HG02884 (cell line): ENCODE measurements at regions not wholly inside any gene's neighbourhood (a gene's known extent, or its start where the extent isn't known, plus 50 kb on each side); places are given as distances from the start of the nearest gene placed in this dataset.

ENCODE experiments used
- ATAC-seq: cut with Tn5 transposase; IDR thresholded peaks from one replicate; pipeline ENCODE4 v1.9.1; 2021; ENCODE audit warnings: mild to moderate bottlenecking, moderate library complexity; ENCODE audit not compliant: unreplicated experiment

DNA sequence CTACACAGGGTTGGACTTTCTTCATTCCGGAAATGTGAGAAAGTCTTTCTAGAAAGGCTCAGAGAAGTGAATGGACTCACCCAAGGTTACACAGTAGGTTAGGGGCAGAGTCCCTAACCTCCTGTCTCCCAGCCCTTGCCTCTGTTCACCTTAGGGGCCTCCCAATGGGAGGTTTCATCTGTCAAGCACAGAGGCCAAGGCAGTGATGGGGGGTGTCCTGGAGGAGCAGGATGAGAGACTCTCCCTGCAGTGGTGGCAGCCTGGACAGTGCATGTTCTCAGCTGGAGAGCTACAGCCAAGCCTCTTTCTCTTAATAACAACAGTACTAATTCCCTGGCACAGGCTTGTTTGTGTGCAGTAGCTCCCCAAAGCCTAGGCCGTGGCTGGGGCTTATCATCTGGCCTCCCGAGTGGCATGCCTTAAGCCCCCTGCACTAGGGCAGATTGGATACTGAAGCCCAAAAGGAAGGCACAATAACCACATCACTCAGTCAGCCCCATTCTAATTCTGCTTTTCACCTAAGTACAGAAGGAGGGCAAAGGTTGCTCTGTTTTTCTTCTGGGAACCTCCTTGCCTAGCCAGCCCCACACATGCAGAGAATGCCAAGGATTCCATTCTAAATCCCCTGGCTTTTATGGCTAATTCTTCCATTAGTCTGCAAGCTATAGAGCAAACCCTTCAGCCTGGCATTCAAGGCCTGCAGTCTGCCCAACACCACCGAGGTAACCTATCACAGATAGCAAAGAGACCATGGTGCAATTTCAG, 50.2 kb upstream of the XPA start:
- no peak for ATAC-seq

GRCh38 chr9:97748525-97748924, 51.4 kb upstream of the XPA start:
- ATAC-seq, result no peak

DNA sequence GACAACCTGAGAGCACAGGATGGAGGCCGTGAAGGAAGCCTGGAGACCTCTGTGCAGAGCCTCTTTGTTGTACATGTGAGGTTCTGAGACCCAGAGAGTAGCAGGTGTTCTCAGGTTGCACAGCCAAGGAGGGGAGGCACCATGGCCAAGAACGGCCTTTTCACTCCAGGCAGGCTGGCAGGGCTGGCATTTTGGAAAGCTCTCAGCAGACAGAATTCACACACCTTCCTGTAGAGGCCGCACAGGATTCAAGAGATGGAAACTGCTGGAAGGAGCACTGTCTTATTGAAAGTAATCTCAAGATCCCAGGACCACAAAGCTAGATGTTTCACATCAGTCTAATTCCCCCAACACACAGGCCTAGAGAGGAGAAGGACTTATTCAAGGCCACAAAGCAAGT, 52.8 kb upstream of the XPA start:
- ATAC-seq, result no peak

- no peak for ATAC-seq
Measured at GRCh38 chr9:97751531-97751930, 54.4 kb upstream of the XPA start.

GRCh38 chr9:97752274-97752673, 55.1 kb upstream of the XPA start:
- ATAC-seq, result no peak

- ATAC-seq, result no peak
Measured at GRCh38 chr9:97753364-97753763, 56.2 kb upstream of the XPA start.

GRCh38 chr9:97753975-97754374, 56.8 kb upstream of the XPA start:
- ATAC-seq, result no peak

GRCh38 chr9:97755618-97756267, 58.6 kb upstream of the XPA start:
- no peak for ATAC-seq

- no peak for ATAC-seq
Measured at GRCh38 chr9:97756991-97757390, 59.9 kb upstream of the XPA start.

DNA sequence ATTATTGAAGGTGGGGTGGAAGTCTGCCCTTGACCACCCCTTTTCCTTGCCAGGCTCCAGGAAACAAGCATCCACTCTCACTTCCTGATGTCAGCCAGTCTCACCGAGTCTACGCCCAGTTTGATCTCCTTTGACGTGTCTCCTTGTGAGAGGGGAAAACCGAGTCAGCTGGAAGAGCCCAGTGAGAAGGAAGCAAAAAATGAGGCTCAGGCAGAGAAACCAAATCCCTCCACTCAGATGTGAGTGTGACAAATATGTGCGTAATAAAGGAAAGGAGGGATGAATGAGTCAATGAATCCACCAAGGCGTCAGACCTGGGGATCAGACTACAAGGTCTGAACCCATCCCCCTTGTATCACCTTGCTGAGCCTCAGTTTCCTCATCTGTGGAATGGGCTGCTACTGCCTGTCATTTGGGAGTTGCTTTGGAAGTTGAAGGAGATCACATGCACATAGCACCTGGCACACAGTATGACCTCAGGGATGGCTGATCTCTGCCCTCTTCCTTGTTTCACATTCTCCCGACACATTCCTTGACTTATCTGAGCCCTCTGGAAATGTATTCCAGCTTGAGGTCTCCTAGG, 61.3 kb upstream of the XPA start:
- no peak for ATAC-seq

DNA sequence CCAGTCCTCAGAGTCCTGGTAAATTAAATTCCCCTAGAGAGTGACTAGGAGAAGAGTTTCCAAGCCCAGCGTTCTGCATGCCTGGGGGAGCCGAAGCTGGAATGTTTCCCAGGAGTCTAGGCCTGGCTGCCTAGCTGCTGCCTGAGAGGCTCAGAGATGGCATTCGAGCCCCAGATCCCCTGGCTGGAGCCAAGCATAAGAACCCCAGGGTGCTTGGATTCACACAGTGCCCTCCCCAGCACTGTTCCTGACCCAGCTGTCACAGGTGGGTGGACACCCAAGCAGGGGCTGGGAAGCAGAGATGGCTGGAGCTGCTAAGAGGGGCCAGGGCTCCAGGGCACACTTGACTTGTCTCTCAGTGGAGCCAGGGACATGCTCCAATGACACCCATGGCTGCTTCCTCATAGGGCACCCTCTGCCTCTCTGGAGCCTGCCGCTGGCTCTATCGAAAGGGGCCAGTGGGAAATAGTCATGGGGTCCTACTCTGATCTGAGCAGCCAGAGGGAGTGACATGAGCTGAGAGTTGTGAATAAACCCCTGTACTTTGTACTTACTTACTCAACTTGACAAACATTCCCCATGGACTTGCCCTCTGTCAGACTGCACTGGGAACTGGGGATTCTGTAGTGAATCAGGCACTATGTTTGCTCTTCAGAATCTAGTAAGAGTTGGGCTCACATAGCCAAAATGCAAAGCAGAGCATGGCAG, 62.6 kb upstream of the XPA start:
- ATAC-seq, result no peak

GRCh38 chr9:97761056-97761598, 64.0 kb upstream of the XPA start:
- no peak for ATAC-seq

- no peak for ATAC-seq
Measured at GRCh38 chr9:97761879-97762278, 64.7 kb upstream of the XPA start.

DNA sequence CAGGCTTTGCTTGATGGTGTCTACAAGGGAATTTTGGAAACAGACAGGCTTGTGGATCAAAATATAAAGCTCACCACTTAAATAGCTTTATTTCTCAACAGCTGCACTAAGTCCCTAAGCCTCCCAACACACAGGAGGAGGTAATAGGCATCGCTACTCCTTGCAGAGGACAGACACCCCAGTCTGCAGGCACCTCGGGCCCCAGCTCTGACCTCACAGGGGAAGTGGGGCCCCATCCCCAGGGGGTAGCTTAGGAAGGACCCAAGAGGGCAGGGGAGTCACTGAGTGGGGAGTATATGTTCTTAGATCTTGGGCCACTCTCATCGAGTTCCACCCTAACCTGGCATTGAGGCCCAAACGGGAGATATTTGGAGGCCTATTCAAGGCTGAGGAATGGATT, 66.7 kb upstream of the XPA start:
- ATAC-seq, result no peak

DNA sequence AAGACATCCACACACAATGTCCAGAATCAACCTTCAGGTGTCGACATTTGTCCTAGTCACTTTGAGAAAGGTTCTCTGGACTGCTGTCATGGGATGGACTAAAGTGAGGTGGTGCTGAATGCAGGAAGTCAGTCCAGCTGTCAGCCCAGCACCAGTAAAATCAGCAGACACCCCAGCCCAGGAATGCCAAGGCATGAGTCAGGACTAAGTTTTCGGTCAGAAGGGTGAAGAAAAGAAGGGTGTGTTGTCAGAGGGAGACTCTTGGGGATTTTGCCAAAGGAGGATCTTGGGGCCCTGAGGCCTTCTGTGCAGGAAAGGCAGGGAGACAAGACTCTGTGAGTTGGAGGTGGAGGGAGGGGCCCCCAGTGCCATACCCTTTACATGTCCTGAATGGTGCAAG, 69.0 kb upstream of the XPA start:
- ATAC-seq, result no peak

GRCh38 chr9:97766610-97767009, 69.5 kb upstream of the XPA start:
- no peak for ATAC-seq

DNA sequence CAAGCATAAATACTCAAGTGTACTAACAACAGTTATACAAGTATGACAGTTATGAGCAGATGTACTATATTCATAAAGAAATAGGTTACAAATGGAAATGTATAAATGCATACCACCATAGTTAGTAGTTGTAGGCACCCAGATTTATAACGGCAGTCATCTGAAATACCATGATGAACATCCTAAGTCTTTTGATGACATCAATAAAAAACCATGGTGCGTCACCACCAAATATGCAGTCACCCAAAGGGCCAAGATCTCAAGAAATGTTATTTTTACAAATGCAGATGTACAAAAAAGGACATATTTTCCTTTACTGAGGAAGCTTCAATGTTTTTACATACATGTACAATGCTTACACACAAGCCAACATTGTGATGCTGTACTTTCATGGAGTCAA, 70.8 kb upstream of the XPA start:
- no peak for ATAC-seq

DNA sequence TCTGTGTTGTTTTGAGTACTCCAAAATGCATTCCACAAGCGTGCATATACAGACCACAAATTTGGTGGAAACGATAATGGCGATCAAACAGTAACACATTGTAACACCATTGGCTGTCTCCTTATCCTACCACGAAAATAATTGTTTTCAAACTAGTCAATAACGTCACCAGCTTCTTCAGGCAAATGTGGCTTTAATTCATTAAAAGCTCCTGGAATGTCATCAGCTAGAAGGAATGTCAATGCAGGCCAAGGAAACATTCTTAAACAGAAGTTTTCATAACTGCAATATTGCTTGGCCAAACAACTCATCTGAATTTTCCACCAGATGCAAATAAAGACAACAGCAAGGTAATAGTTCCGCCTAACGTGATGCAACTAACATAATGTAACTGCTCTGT, 71.6 kb upstream of the XPA start:
- ATAC-seq, result no peak

DNA sequence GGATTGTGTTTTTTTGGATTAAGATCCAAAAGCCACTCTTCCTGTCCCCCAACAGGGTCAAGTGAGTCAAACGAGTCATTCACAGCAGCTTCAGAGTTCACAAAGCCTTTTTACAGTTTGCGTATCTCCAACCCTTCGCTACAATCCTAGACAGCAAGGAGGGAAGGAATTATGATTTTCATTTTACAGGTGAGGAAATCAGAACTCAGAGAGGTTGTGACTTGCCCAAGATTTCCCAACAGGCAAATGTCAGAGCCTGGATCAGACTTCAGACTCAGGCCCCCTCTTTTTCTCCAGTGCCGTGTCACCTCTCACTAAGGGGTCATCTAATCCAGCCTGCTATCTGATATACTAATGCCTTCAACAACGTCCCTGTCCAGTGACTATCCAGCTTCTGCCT, 72.1 kb upstream of the XPA start:
- no peak for ATAC-seq

DNA sequence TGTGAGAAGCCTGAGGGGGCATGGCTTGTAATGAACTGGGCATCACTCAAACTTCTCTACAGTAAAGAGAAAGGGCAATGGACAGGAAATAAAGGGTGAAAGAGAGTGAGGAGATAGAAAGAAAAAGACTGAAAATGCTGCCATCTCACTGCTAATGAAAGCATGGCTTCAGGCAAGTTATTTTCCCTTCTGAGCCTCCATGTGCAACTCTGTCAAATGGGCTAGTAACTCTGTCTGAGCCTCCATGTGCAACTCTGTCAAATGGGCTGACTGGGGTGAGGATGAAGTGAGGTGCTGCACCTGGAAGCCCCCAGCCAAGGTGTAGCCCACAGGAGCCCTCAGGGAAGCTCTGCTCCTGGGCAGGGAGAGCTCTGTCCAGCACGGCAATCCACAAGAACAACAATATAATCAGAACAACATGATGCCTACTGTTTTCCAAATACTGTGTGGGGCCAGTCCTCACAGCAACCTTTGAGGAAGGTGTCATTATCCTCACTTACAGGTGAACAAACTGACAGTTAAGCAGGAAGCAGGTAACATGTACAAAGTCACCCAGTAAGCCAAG, 73.8 kb upstream of the XPA start:
- no peak for ATAC-seq

DNA sequence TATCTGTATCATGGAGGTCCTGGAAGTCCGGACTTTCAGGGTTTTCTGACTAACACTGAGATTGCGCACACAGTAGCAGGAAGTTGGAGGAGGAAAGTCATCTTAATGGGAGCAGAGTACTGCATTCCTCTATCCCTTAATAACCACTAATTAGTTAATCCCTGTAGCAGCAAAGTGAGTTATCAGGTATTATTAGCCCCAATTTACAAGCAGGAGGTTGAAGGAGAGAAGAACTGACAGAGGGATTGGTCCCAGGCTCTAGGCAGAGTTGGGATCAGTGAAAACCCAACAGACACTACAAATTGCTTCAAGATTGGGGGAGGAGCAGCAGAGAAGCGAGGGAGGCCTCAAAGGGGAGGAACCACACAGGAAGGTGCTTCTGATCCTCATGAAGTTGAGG, 74.5 kb upstream of the XPA start:
- no peak for ATAC-seq
